Ishikawa (cell line): ENCODE measurements at regions not wholly inside any gene's neighbourhood (a gene's known extent, or its start where the extent isn't known, plus 50 kb on each side); places are given as distances from the start of the nearest gene placed in this dataset.

Experiments
- CEBPB ChIP-seq: IDR thresholded peaks from 2 replicates; pipeline ENCODE4 v1.6.1; 2012
- CREB1 ChIP-seq: IDR thresholded peaks from 2 replicates; pipeline ENCODE4 v1.6.1; 2012; ENCODE audit warnings: low read depth
- EGR1 ChIP-seq: IDR thresholded peaks from 2 replicates; pipeline ENCODE4 v1.6.1; 2012
- EP300 ChIP-seq: IDR thresholded peaks from 2 replicates; pipeline ENCODE4 v1.6.1; 2012; ENCODE audit warnings: borderline replicate concordance
- FOXM1 ChIP-seq: IDR thresholded peaks from 2 replicates; pipeline ENCODE4 v1.6.1; 2012; ENCODE audit warnings: low read depth, borderline replicate concordance
- NFIC ChIP-seq: IDR thresholded peaks from 2 replicates; pipeline ENCODE4 v1.6.1; 2012
- RAD21 ChIP-seq: IDR thresholded peaks from 2 replicates; pipeline ENCODE4 v1.6.1; 2012; ENCODE audit warnings: low read depth
- TAF1 ChIP-seq: IDR thresholded peaks from 2 replicates; pipeline ENCODE4 v1.6.1; 2012; ENCODE audit warnings: low read depth, mild to moderate bottlenecking
- TCF12 ChIP-seq: IDR thresholded peaks from 2 replicates; pipeline ENCODE4 v1.6.1; 2012; ENCODE audit warnings: low read depth
- TEAD4 ChIP-seq: IDR thresholded peaks from 2 replicates; pipeline ENCODE4 v1.6.1; 2012
- YY1 ChIP-seq: IDR thresholded peaks from 2 replicates; pipeline ENCODE4 v1.6.1; 2012; ENCODE audit warnings: low read depth
- ZBTB7A ChIP-seq: IDR thresholded peaks from 2 replicates; pipeline ENCODE4 v1.6.1; 2012; ENCODE audit warnings: low read depth
- TF ChIP-seq, protein P1 (sequence below): IDR thresholded peaks from 2 replicates; pipeline ENCODE4 v1.6.1; 2012
- TF ChIP-seq, protein P2 (sequence below): IDR thresholded peaks from 2 replicates; pipeline ENCODE4 v1.6.1; 2012
- TF ChIP-seq, protein P3 (sequence below): IDR thresholded peaks from 2 replicates; pipeline ENCODE4 v1.6.1; 2012; ENCODE audit warnings: low read depth, mild to moderate bottlenecking

DNA sequence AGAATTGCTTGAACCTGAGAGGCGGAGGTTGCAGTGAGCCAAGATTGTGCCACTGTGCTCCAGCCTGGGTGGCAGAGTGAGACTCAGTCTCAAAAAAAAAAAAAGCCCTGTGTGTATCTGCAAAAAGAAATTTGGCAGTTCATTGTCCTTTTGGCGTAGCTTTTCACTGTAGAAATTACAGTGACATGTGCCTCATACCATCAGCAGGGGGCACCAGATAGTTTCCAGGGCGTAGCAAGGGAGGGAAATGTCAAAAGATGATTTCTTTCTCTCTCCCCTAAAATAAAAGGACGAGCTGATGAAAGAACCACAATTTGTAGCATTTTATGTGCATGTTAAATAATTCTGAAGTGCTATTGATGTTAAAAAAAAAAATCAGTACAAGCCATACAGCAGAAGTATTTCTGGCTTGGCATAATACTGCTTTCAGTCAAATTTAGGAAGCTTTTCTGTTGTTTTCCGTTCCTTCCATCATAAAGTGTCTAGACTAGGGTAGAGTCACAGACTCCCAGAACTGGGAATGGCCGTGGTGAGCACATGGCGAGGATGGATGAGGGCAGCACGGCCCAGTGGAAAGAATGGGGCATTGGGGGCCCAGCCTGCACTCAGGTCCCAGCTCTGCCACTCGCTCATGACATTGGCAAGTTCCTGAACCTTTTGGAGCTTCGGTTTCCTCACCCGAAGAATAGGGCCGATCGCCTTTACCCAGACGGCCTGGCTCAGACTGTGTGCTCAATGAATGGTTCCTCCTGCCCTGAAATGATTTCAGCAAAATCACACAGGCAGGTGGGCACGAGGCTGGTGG, 59.8 kb upstream of the RPH3AL start:
- TF ChIP-seq TAF1 (no peak), NFIC (no peak), RAD21 (peak; percentile 80)

DNA sequence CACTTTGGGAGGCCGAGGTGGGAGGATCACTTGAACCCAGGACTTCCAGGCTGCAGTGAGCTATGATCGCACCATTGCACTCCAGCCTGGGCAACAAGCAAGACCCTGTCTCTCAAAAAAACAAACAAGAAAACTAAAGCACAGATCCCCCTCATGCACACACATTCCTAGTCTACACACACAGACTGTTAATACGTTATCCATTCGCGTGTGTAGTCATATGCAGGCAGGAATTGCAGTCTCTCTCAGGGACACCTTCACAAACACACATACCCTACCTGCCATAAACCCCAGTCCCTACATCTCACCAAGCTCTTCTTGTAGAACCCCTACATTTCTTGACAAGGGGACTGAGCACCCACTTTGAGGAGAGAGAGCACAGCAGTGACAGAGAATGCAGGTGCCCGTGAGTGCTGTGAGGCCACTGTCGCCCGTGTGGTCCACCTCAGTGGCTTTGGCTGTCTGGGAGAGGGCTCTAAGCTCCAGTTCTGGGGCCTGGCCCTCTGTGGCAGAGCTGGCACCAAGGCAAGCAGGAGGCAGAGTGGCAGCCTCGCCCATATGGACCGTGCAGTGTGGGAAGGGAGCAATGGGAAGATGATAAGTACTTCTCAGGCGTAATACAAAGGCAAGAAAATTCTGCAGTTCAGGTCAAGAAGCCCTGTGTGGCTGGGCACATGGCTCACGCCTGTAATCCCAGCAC, 59.0 kb upstream of the RPH3AL start:
- TF ChIP-seq TCF12 (no peak), EP300 (no peak), FOXM1 (no peak), EGR1 (no peak), RAD21 (no peak), TAF1 (no peak)

DNA sequence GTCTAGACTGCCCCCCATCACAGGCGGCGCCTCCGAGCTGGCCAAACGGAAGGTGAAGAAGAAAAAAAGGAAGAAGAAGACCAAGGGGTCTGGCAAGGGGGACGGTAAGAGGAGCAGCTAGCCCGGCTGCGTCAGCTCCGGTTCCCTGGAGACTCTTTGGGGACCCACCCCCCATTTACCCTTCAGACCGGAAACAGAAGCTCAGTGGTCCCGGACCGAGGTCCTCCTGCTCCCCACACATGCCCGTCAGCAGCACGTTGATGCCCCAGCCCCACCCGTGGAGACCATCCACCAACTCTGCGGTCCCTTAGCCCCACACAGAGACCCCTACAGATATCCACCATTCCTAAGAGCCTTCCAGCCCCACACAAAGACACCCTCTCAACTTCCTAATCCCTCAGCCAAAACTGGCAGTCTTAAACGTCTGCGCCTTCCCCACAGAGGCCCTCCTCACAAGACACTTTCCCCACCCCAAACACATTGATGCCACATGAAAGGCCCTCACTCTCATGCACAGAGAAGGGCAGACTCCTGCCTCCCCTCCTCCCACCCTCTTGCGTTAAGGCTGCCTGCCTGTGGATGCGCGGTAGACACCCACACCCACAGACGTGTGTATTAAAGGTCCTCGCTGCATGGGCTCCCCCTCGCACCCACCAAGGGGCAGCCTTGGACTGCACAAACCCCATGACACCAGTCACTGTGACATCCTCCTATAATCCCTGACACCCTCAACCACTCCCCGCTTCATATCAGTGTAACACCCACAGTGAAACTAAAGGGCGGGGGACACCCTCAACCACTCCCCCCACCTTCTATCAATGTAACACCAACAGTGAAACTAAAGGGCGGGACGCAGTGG, 58.2 kb upstream of the RPH3AL start:
- no peak for TF ChIP-seq EGR1
- peak; percentile 61 for TF ChIP-seq ZBTB7A
- TF ChIP-seq FOXM1: no peak
- TF ChIP-seq NFIC: no peak

DNA sequence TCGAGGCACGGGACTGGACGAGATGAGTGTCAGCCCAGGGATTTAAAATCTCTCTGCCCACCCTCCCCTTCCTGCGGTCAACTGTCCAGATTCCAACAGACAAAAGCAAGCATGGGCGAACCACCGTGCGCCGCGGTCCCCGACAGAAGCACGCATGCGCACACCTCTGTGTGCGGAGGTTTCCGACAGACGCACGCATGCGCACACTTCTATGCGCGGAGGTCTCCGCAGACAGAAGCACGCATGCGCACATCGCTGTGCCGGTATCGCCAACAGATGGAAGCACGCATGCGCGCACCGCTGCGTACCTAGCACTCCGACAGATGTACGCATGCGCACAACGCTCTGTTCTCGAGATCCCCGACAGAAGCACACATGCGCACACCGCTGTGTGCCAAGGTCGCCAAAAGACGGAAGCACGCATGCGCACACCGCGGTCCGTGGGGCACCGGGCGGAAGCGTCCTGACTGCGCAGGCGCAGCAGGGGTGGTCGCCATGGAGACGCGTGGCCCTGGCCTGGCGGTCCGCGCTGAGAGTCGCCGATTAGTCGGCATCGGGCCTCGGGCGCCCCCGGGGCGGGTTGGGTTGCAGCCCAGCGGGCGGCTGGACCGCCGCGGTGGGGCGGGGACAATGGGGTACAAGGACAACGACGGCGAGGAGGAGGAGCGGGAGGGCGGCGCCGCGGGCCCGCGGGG, 57.4 kb upstream of the RPH3AL start:
- 0 out of 2 replicates have a peak, but pooled peaks have one; percentile 31 for TF ChIP-seq TEAD4
- TF ChIP-seq FOXM1: no peak
- TF ChIP-seq, protein P1, sequence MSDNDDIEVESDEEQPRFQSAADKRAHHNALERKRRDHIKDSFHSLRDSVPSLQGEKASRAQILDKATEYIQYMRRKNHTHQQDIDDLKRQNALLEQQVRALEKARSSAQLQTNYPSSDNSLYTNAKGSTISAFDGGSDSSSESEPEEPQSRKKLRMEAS: peak; percentile 75; the same call in 1 of the 2 replicates

DNA sequence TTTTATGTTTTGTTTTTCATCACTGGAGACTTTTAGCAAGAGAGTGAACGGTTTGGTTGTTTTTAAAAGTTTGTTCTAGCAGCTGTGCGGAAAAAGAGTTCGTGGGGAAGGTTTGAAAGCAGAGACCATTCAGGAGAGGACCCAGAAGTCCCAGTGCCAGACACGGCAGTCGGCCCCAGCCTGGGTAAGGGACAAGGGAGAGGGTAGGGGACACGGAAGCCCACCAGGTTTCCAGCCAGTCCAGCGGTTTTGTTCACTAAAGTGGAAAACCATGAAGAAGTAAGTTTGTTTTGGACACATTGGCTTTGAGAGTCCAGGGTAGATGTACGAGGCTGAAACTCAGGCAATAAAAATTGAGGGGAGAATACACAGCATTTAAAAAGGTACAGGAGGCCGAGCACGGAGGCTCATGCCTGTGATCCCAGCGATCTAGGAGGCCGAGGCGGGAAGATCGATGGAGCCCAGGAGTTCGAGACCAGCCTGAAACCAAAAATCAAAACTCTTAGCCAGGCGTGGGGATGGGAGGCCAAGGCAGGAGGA, 56.8 kb upstream of the RPH3AL start:
- TF ChIP-seq TAF1: no peak
- no peak for TF ChIP-seq CREB1
- TF ChIP-seq CEBPB: no peak
- TF ChIP-seq RAD21: no peak
- no peak for TF ChIP-seq YY1
- TF ChIP-seq, protein P2, sequence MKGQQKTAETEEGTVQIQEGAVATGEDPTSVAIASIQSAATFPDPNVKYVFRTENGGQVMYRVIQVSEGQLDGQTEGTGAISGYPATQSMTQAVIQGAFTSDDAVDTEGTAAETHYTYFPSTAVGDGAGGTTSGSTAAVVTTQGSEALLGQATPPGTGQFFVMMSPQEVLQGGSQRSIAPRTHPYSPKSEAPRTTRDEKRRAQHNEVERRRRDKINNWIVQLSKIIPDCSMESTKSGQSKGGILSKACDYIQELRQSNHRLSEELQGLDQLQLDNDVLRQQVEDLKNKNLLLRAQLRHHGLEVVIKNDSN: no peak
- no peak for TF ChIP-seq TCF12
- TF ChIP-seq NFIC: no peak
- TF ChIP-seq ZBTB7A: no peak
- TF ChIP-seq TEAD4: no peak
- TF ChIP-seq, protein P3, sequence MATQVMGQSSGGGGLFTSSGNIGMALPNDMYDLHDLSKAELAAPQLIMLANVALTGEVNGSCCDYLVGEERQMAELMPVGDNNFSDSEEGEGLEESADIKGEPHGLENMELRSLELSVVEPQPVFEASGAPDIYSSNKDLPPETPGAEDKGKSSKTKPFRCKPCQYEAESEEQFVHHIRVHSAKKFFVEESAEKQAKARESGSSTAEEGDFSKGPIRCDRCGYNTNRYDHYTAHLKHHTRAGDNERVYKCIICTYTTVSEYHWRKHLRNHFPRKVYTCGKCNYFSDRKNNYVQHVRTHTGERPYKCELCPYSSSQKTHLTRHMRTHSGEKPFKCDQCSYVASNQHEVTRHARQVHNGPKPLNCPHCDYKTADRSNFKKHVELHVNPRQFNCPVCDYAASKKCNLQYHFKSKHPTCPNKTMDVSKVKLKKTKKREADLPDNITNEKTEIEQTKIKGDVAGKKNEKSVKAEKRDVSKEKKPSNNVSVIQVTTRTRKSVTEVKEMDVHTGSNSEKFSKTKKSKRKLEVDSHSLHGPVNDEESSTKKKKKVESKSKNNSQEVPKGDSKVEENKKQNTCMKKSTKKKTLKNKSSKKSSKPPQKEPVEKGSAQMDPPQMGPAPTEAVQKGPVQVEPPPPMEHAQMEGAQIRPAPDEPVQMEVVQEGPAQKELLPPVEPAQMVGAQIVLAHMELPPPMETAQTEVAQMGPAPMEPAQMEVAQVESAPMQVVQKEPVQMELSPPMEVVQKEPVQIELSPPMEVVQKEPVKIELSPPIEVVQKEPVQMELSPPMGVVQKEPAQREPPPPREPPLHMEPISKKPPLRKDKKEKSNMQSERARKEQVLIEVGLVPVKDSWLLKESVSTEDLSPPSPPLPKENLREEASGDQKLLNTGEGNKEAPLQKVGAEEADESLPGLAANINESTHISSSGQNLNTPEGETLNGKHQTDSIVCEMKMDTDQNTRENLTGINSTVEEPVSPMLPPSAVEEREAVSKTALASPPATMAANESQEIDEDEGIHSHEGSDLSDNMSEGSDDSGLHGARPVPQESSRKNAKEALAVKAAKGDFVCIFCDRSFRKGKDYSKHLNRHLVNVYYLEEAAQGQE: no peak
- TF ChIP-seq EGR1: no peak
- no peak for TF ChIP-seq FOXM1
- no peak for TF ChIP-seq EP300
- TF ChIP-seq, protein P1: no peak

DNA sequence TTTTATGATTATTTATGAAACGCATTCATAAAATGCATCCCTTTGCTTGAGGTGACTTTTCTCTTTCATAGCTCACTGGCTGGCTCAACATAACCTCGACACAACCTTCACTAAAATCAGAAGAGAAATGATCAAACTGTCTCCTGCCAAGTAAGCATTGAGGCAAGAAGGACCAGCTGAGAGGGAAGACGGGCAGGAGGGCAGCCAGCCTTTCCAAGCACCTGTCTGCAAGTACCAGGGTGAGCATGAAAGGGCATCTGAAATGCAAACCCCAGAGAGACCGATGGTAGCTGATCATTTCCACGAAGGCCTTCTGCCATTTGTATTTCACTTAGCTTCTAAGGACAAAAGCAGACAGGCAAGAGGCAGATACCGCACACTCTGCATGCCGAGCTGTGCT, 52.1 kb upstream of the RPH3AL start:
- no peak for TF ChIP-seq FOXM1
- TF ChIP-seq EGR1: no peak
